Upper lobe of left lung (tissue), 4 donors: ENCODE measurements at regions not wholly inside any gene's neighbourhood (a gene's known extent, or its start where the extent isn't known, plus 50 kb on each side); places are given as distances from the start of the nearest gene placed in this dataset.

ENCODE experiments used
- CTCF ChIP-seq, 6 experiments: fragments of 450-650 bp in 4 of 6; fragments of 200-600 bp in 2 of 6; sonication (generic) in 2 of 6; IDR thresholded peaks; one replicate each; pipeline ENCODE4 v1.5.1; 2016 to 2019; ENCODE audit warnings: antibody characterized with exemption in 6 of 6
- EP300 ChIP-seq, 4 donors: sonication (generic); formaldehyde crosslinking; IDR thresholded peaks; one replicate each; pipeline ENCODE4 v1.5.1; 2017; ENCODE audit warnings: antibody characterized with exemption in 4 of 4, control low read depth in 2 of 4
- POLR2A ChIP-seq, 4 donors: fragments of 450-650 bp; IDR thresholded peaks; one replicate each; pipeline ENCODE4 v1.5.1; 2016 to 2017; ENCODE audit warnings: antibody characterized with exemption in 4 of 4, mild to moderate bottlenecking in 2 of 4
- POLR2AphosphoS5 ChIP-seq, 2 donors: sonication (generic); formaldehyde crosslinking; IDR thresholded peaks; one replicate each; pipeline ENCODE4 v1.5.1; 2017; ENCODE audit warnings: antibody characterized with exemption in 2 of 2

GRCh38 chr10:91135113-91135512 is 85.3 kb upstream of the PCGF5 start:
- TF ChIP-seq CTCF (IDR thresholded peaks at IDR 0.05) (no peak), POLR2A (IDR thresholded peaks at IDR 0.05) (no peak), EP300 (IDR thresholded peaks at IDR 0.05) (no peak), POLR2AphosphoS5 (IDR thresholded peaks at IDR 0.05) (no peak)
